SHP77 (cell line): ENCODE measurements at regions not wholly inside any gene's neighbourhood (a gene's known extent, or its start where the extent isn't known, plus 50 kb on each side); places are given as distances from the start of the nearest gene placed in this dataset.

Experiments
- DNase-seq, 2 experiments: peaks; one replicate each; lab custom pipeline; 2025; lab: John Stamatoyannopoulos, UW

DNA sequence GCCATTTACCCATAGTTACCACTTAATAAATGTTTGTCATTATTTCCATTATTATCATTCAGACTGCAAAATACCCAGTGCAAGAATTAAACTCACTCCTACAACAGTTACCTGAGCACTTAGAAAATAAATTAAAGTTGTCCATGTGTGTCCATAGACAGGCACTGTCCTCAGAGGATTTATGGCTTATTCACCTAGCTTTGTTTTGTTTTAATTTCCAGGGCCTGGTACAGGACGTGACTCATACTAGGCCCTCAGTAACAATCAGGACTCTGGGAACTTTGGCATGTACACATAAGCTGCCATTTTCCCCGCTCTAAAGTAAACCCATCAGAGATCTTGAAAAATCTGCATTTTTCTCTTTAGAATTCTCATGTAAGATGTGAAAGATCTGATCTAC lies 458.5 kb upstream of the ARRDC4 start:
- DNase-seq = no peak

DNA sequence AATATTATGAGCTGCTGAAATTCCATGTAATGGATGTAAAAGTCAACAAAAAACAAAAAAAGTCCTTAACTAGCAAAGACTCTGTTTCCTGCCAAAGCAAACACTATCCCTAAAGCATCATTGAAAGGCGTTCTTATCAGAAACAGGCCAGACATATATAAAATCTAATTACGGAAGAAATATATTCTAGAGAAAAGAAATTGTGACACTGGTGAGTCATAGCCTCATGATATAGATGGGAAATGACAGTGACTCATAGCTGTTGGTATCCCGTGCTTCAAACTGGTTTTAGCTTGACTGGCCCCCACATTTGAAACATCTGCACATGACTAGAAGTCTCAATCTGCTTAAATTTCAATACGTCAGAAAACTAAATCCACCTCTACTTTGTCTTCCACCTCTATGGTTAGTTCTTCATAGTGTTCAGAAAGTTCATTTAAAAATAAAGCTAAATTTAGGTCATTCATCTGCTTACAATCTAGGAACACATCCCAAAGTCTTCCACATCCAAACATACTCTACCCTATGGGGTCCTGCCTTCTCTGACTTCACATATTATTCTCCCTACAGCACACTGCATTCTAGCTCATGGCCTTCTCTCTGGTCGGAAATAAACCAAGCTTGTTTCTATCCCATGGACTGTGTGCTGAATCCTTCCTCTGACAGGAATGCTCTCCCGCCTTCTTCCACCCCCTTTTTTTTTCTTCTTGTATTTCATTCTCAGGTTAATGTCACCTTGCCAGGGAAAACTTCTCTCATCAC lies 456.3 kb upstream of the ARRDC4 start:
- DNase-seq = no peak

- no peak for DNase-seq
These were observed 442.8 kb upstream of the ARRDC4 start for GRCh38 chr15:97517737-97518136.

- DNase-seq = no peak
These were observed 439.8 kb upstream of the ARRDC4 start for GRCh38 chr15:97520689-97521088.

DNA sequence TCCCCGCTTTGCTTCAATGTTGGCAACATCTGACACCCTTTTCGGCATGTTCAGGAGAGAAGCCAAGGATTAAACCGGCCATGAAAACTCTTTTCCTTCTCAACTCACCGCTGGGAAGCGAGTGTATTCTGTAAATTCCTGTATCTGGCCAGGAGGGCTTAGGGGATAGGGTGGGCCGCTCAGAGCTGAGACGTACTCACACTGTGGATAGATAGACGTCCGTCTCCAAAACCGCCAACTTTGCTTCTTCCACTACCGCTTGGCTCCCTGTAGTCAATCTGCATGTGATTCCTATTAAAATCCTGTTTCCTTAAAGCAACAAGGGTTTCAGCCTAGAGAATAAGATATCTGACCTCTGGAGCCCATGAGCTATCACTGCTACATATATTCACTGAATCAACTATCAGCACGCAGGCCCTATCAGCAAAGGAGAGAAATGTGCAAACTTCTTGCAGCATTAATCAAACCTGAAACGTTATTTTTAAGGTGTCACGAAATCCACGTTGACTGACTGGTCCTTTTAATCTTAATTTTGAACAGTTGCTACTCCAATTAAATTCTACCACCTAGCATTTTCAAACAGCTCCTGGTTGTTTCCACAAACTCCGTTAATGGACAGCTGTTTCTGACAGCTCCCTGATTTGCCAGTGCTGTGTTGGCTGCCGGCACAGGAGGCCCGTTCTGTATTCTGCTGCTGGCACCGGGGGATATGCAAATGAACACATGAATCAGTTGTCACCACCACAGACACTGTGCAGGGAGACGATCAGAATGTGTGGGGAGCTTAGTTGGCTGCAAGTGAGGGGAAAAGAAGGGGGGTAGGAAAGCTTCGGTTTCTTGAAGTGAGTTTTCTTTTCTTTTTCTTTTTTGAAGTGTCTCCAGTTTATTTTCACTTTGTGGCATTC lies 438.9 kb upstream of the ARRDC4 start:
- DNase-seq = peak in 1 of 2 experiments; percentile 3

DNA sequence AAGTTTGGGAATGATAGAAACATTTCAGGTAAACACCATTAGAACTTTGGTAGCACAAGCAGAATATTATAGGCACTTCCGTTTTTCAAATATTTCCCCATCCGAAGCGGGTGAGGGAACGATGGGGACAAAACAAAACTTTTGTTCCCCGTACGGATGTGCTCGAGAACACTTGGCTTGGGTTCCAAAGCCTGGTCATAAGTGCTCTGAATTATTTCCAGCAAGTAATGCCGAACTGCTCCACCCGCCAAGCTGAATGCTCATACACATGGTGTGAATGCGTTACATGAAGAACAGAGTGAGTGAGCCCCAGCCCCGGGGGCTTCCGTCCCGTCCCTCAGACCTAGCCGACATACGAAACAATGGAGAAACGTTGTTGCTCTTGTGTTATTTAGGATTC lies 438.2 kb upstream of the ARRDC4 start:
- no peak for DNase-seq

DNA sequence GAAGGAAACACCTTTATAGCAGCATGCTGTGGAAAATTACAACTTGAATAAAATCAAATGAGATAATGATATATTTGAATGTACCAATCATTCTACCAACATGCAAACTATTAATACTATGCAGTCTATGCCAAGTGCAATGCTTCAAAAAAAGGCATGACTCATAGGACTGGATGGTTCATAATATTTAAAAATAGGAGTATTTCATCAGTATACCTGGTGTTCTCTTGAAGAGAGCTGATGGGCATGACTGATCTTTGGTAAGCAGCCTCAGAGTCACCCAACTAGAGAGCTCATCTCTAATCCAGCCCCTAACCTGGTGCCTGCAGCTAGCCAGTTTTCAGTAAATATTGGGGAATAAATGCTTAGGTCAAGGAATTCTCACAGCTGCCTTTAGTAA lies 434.7 kb upstream of the ARRDC4 start:
- no peak for DNase-seq

GRCh38 chr15:97528238-97528637 lies 432.3 kb upstream of the ARRDC4 start:
- DNase-seq = no peak

DNA sequence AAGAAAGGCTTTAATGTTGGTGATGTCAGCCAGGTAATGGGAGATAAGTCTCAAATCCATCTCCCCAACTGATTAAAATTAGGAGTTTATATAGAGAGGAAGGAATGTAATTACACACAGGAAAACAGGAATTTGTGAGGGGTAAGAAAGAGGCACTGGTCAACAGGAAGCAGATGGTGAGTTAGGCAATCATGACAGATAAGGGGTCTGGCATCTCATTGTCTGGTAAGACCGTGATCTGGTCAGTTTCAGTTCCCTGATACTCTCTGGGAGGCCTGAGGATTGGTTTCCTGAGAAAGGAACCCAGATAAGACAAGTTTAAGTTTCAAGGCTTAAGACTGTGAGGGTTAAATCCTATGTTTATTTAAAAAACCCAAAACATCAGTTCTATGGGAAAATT lies 414.7 kb upstream of the ARRDC4 start:
- no peak for DNase-seq

GRCh38 chr15:97547381-97547780 lies 413.1 kb upstream of the ARRDC4 start:
- DNase-seq = no peak

- no peak for DNase-seq
These were observed 399.0 kb upstream of the ARRDC4 start for GRCh38 chr15:97561529-97561928.

GRCh38 chr15:97563516-97563915 lies 397.0 kb upstream of the ARRDC4 start:
- no peak for DNase-seq

GRCh38 chr15:97566961-97567360 lies 393.5 kb upstream of the ARRDC4 start:
- DNase-seq = no peak

DNA sequence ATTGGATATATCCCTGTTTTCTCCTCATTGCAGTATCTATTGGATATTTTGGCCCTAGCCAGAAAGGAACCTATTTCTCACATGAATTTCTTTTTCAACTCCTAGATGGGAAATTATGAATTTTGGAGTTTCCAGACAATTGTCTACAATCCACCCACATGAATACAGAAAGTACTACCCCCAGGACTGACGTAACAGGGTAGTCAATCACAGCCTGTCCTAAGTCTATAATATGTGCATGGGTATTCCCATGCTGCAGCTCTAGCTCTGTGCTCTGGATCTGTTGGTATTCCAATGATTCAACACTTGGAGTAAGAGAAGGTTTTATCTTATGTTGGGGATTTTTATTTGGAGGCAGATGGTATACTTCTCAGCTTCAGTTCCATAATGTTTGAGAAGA lies 393.1 kb upstream of the ARRDC4 start:
- no peak for DNase-seq

DNA sequence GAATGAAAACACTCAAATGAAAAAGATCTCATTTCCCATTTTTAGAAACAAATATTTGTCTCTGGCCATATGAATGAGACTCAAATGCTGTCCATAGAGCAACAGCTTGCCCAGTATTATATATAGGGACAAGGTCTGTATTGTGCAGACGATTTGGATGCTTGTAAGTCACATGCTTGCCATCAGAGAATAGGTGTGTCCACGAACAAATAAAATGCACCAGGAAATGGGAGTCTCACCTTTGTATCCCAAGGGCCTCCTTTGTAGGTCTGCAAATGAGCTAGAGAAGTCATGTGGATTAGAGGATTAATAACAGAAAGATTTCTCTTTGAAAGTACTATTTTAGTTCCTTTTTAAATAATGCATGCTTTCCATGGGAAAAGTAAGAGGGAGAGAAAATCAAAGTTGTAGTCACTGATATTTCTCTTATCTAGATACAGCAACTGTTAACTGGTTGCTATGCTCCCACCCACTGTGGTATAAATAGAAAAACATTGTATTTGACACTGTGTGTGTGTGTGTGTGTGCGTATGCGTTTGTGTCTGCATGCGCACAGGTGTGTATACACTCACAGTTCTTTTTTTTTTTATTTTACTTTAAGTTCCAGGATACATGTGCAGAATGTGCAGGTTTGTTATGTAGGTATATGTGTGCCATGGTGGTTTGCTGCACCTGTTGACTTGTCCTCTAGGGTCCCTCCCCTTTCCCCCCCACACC lies 383.4 kb upstream of the ARRDC4 start:
- no peak for DNase-seq

GRCh38 chr15:97585408-97585807 lies 375.1 kb upstream of the ARRDC4 start:
- no peak for DNase-seq

DNA sequence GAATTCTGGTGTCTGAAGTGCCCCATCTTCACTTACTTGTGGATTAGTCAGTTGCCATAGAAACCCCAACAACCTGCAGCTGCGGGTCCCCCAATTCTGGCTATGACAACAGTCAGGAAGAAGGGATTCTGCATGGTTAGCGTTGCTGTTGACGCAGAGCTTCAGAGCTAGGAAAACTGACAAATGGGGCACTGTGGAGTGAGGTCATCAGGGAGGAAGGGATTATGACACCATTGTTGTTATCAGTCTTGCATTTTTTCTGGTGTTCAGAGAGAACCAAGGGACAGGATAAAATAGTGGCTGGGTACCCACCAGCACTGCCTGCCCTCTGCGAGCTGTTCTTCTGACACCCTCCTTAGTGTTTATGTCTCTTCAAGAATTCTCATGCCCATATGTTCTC lies 367.7 kb upstream of the ARRDC4 start:
- DNase-seq = no peak

GRCh38 chr15:97597801-97598200 lies 362.7 kb upstream of the ARRDC4 start:
- DNase-seq = no peak

DNA sequence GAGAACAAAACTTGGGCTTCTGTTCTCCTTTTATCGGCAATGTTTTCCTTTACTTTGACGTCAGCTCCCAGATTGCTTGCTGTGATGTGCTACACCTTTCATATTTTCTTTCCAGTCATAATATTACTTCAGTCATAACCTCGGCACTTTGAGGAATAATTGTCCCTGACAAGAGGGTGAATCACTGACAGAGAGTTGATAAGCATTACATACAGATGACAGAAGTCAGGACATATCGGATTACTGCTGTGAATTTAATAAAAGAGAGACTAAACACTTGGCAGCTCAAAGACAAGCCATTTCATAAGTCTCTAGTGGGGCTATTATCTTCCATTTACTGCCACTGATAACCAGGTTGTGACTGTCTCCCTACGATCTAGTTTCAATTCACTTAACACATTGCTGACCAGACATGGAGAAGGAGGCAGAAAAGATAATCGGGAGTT lies 362.1 kb upstream of the ARRDC4 start:
- no peak for DNase-seq

DNA sequence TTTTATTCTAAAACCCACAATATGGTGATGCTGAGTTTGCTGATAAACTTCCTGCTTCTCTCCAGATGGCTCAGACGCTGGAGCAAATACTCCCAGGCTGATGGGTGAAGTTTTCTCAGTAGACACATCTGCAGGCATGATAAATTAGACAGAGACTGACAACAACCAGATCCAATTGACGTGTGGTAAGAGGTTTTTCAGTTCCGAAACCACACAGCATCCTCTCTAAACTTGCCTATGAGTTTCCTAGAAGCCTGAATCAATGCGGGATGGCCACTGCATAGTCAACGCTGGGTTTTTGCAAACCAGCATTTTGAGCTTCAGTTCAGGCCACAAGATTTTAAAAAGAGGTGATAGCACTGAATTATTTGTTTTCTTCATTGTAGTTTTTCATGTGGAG lies 360.3 kb upstream of the ARRDC4 start:
- DNase-seq = no peak

- DNase-seq = no peak
These were observed 355.8 kb upstream of the ARRDC4 start for GRCh38 chr15:97604677-97605076.

DNA sequence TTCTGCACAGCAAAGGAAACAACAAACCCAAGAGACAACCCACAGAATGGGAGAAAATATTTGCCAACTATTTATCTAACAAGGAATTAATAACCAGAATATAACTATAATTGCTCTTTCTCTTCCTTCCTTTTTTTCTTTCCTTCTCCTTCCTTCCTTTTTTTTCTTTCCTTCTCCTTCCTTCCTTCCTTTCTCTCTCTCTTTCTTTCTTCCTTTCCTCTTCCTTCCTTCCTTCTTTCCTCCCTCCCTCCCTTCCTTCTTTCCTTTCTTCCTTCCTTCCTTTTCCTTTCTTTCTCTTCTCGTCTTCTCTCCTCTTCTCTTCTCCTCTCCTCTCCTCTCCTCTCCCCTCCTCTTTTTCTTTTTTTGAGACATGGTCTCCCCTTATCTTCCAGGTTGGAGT lies 345.4 kb upstream of the ARRDC4 start:
- no peak for DNase-seq
